HG02763 (cell line): ENCODE measurements at regions not wholly inside any gene's neighbourhood (a gene's known extent, or its start where the extent isn't known, plus 50 kb on each side); places are given as distances from the start of the nearest gene placed in this dataset.
"Not testable (repeated sequence)": the region's sequence is repeated elsewhere in the genome, so short reads cannot be mapped to it uniquely, and the experiment has no call there.

Experiments
- ATAC-seq: cut with Tn5 transposase; IDR thresholded peaks from one replicate; pipeline ENCODE4 v1.9.1; 2021; ENCODE audit warnings: mild to moderate bottlenecking, moderate library complexity; ENCODE audit not compliant: unreplicated experiment

DNA sequence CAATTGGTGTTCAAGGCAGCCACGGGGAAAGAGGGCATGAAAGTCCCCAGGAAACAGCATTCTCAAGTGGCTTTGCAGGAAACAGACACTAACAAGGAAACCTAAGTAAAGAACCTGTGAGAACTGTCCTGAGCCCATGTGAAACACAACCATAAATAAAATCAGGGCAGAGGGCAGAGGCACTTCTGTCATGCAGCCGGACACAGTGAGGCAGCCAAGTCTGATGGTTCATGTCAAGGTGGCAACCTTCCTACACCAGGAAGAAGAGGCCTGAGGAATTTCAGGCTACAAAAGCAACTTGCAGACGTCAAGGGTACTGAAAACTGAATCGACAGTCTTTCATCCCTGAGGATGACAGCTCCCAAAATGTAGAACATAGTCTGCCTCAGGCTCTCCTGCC is 458.2 kb upstream of the NPVF start:
- no peak for ATAC-seq

DNA sequence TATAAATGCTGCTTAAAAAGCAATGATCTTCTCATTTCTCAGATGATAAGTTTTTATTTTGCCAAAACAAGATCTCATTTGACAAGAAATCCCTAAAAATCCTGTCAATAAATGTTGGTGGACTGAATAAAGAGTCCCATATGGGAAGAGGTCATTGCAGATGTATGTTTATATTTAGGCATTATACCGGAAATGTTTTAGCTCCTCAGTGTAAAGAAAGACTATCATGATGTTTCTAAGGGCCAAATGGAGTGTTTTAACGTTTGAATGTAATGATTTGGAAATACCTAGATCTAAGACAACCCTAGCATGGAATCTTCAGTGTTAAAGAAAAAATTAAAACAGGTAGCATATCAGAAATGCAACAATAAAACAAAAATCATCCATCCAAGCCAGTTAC is 457.8 kb upstream of the NFE2L3 start:
- ATAC-seq: no peak

DNA sequence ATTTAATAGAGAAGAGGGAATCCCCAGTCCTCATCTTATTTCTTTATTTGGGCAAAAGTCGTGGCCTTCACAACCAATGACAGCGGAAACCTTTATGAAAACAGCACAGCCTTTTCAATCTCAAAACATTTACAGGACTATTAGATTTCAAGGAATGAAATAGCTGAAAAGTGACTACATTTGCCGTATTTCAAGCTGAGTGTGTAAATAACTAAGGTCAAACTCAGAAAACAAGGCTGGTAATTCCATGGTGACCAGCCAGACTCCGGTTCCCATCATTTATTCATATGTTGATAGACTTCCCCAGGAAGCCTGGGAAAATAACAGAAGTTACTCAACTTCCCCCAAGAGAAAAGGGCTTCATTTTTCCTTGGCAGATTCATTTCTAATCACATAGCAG is 457.3 kb upstream of the NFE2L3 start:
- ATAC-seq: no peak

DNA sequence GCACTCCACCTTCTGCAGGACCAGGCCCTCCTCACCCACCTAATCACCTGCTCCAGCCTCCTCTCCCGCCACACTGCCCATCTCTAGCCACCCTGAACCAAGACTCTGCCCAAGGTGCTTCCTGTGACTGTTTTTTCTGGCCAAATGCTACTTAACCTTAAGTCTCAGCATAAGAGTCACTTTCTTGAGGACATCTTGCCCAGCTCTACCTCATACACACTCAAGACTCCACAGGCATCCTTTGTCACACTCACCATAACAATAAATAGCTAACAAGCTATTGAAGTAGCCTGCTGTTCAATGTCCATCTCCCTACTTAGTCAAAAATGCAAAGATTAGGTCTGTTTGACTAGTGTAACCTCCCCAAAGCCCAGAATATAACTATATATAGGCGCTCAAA is 455.4 kb upstream of the NFE2L3 start:
- no peak for ATAC-seq

DNA sequence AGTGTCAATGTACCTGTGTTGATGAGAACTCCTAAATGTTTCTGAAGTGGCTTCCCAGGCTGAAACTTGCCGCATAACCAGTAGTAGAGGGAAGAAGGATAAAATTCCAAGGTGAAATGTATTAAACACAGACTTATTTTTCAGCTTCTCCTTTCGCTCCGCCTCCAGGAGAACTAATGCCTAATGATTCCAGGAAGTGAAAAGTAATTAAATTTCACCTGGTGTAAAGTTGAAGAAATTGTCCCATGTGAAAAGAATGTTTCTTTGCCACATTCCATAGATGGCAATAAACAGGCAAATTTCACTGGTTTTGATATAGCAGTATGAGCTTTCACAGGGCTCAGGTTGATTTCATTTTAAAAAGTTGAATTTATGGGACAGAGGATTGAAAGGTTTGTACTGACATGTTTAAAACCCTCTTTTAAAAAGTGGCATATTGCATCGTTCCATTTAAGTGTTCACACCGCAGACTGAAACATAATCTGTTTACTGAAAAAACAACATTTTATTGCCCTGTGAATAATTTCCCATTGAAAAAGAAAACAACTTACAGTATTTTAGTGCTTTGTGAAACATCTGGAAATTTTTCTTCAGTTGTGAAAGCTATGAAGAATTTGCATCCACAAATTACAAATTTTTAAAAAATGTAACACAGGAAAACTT is 453.4 kb upstream of the NFE2L3 start:
- ATAC-seq: no peak

DNA sequence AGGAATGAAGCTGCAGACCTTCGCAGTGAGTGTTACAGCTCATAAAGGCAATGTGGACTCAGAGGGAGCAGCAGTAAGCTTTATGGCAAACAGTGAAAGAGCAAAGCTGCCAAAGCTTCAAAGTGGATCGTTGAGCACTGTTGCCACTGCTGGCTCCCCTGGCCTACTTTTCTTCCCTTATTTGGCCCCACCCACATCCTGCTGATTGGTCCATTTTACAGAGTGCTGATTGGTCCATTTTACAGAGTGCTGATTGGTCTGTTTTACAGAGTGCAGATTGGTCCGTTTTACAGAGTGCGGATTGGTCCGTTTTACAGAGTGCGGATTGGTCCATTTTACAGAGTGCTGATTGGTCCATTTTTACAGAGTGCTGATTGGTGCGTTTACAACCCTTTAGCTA is 451.9 kb upstream of the NFE2L3 start:
- ATAC-seq: not testable (repeated sequence)

DNA sequence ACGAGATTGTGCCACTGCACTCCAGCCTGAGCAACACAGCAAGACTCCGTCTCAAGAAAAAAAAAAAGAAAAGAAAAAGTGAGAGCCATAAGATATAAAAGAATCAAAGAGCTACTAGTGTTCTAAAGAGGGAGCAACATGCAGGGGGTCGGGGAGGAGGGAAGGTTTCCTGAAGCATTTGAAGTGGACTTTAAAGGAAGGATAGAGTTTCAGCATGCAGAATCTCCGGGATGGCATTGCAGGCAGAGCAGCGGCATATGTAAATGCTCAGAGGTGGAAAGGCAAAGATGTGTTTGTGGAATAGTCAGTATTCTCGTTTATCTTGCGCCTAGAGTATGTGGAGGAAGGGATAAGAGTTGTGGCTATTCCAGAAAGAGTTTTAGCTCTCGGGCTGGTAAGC is 447.6 kb upstream of the NFE2L3 start:
- ATAC-seq: no peak

DNA sequence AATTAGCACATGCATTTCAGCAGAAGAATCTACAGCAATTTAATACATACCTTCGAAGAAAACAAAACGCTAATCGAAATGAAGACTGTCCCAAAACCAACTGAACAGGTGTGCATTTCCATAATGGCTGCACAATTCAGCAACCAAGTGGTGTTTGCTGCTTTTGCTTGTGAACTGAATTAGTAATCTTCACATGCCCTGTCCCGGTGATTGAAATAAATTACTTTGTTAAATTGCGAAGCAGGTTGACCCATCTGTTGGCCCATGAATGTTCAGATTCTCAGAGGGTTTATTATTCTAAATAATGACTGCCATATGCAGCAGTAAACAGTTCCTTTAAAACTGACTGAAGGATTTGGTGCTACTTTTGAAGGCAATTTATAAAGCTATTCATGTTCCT is 445.2 kb upstream of the NFE2L3 start:
- no peak for ATAC-seq

DNA sequence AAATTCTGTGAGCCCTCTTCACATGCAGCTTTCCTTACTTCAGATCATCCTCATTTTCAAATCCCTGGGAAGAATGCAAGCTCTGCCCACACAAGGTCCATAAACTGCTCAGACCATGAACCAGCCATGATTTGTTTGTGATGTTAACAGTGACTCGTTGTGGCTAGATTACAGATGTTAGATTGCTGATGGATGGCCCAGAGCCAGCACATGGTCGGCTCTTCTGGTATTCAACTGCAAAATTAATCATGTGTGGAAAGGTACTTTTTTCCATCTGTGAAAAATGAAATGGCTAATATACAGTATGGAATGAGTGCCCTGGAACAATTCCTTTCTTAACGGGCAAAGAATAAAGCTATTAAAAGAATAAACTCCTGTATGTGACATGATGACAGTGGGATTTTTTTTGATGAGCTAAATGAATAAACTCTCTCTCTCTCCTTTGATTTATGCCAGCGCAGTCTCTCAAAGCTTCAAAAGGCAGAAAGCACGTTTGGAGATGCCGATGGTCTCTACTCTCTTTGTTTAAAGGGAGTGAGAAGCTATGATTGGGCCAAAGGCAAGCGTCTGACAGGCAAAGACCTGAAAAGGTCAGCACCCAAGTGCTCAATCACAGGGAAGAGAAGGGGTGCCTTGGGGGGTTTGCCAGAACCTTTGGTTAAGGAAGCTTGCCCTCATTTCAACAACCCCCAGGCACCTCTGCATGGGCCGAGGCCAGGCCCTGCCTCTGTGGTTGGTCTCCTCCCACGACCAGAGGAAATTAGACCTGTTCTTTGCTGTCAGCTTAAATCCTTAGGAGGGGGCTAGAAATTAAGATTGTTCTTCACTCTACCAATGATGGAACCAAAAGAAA is 444.0 kb upstream of the NFE2L3 start:
- ATAC-seq: no peak

DNA sequence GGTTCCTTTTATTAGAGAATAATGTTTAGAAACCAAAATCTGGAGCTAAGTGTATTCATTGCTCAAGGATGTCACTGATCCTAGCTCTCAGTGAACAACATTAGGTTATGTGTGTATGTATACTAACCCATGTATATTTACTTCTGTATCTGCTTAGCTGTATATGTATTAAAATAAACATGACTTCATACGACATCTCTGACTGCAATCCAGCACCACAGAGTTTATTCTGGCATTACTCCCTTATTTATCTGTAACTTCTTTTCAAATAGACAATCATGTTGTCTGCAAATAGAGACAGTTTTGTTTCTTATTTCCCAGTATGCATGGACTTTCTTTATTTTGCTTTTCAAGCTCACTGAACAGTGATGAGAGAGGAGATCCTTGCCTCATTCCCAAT is 441.0 kb upstream of the NFE2L3 start:
- no peak for ATAC-seq

DNA sequence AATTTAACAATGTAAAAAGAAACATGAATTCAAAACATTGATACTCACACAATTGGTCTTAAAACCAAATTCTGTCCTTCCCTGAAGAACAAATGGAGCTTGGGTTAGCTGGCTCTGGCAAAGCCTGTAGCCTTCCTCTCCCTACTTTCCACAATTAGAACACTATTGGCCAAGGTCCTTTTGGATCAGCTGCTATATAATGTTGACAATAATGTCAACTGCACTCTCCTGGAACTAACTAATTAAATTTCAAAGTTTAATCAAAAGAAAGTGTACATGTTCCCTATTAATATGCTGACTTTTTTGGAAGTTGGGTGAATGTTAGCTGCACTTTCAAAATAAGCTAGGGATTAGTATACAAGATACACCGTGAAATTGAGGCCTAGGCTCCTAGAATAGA is 440.1 kb upstream of the NFE2L3 start:
- ATAC-seq: no peak

DNA sequence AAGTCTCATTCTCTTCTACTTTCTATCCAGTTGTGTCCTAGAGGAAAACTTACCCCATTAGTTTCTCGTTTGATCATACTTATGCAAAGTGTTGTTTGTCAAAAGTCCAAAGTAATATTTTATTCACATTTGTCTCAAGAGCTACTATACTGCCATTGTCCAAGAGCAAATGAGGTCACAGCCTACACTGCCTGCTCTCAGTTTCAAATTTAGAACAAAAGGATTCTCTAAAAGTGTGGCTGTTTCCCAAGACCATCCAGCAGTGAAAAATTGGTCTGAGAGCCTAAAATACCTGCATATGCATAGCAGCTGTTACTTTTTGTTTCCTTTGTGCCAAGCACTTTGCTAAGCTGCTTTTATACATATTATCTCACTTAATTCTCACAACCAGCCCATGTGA is 439.5 kb upstream of the NFE2L3 start:
- no peak for ATAC-seq

DNA sequence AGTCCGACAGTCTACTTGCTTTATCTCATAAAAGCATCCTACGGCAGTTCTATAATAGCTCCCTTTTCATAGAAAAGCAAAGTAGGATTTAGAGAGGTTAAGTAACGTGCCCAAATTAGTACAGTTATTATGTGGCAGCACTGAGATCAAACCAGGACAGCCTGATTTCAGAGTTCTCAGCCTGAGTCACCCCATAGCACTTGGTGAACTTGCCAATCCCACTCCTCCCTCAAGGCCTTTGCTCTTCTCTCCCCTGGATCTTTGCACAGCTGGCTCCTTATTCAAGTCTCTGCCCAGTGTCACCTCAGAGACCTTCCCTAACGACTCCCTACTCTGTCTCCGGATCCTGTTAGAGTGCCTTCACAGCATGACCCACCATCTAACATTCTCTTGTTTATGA is 438.0 kb upstream of the NFE2L3 start:
- ATAC-seq: no peak

DNA sequence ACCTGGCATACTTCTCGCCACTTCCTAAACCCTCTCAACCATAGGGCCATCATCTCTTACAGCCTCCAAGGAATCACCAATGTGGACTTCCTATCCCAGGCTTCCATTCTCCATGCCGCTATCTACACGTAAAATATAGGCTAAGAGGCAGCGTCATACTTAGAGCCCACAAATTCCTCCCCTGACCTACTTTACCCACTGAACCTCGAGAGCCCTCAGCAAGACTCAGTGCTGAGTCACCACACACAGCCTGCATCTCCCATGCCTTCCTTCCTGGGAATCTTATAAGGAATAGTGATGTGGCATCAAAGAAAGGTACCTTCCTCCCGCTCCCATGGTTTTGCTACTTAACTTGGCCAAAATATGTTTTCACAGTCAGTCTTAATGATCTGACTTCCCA is 435.6 kb upstream of the NFE2L3 start:
- ATAC-seq: no peak

DNA sequence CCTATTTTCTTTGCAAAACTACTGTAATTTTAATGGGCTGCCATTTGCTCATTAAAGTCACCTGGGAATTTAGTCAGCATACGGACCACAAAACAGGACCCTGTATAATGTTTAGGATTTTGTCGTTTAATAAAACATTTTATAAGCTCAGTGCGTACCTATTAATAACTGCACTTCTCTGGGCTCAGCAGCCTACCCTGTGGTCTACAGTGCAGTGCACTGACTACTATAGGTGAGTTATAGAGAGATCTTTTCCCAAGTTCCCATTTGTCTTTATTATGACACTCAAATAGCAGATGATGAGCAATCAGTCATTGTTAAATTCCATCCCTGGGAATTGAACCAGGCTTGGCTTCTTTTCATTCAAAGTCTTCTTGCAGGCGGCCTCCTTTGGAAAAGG is 433.4 kb upstream of the NFE2L3 start:
- no peak for ATAC-seq

DNA sequence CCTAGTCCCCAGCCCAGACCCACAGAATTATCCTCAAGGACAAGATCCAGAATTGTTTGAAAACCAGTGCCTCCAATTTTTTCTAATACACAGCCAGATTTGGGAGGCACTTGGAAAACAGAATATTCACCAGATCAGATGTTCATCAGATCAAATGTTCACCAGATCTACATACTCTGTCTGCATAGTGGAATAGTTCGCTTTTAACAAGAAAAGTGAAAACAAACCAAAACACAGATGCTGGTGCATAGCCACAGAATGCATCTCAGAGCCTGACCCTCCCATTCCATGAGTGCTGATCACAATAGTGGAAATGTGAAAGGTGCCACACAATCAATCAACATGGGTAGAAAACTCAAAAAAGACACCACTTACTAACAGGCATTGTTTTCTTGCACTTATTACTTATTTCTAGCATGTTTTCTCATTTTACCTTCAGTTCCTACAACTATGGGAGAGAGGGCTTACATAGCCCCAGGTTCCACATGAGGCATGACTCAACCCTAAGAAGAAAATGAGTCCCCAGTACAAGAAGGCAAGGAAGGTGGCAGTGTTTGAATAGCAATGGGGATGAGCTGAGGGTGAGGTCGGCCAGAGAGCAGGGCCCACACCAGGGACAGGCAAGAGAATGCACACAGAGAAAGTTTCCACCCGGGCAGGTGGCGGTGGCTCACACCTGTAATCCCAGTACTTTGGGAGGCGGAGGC is 432.7 kb upstream of the NFE2L3 start:
- ATAC-seq: no peak

DNA sequence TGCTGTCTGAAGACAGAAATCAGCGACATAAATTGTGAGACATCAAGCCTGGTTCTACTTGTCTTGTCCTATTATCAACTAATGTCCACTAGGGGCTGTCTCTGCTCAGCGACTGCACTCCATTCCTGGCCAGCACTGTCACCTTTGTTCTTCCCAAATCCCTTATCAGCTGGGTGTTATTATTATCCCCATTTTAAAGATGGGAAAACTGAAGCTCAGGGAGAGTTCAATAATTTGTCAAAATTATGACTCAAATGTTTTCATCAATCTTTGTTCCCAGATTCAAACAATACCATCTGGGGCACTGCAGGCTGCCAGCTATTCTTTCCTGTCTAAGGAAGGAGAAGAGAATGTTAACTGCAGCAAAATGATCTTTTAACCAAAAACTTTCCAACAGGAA is 431.6 kb upstream of the NFE2L3 start:
- no peak for ATAC-seq

DNA sequence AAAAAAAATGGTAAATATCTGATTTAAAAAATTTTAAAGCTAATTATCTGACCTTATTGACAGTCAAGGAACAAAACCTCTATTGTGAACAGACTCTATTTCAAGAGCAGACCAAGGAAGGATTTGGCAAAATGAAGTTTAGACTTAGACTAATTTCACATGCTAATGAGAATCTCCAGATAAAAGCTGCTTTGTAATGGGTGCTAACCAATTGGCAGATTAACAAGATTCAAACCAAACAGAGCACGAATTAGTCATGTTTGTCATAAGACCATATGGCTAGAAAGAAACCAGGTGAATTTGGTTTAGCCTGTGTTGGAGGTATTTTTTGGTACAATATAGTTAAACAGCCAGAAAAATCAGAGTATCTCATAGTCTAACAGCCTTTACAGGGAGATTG is 429.1 kb upstream of the NFE2L3 start:
- no peak for ATAC-seq

DNA sequence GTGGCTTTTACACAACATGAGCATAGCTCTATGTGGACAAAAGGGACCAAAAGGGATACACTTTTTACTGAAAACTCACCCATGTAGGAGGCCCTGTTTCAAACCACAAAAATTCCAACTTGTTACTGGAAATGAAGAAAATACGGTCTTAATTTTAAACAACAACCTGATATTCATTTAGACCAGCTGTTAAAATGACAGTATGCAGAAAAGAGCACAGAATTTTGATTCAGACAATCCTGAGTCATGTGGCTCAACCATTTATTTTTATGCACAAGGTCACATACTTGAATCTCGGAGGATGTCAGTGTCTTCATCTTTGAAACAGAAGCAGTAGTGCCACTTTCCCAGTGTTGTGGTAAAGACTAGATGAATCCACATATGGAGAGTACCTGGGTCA is 426.5 kb upstream of the NFE2L3 start:
- no peak for ATAC-seq

DNA sequence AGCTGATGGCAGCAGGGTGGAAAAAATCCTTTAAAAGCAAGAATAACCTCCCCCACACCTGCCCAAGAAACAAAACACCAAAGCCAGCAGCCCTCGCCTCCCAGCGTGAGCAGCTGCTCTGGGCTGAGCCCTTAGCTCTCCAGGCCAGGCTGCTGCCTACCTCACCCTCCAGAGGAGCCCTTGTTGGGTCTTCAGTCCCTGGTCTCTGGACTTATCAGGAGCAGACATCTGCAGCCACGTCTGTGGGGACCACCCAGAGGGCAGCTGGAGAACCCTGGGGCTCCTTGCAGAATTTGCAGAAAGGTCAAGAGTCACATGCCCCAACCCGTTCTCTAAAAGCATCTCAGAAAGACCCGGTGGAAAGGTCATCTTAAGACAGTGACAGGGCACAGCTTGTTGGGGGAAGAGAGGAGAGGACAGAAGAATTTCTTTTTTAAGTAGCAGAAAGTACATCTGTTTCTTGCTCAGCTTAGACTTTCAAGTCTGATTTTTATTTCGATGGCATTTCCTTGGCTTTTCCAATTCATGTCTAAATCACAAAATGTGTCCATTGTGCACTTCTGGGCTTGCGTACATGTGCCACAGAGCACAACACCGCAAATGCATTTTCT is 425.7 kb upstream of the NFE2L3 start:
- no peak for ATAC-seq

DNA sequence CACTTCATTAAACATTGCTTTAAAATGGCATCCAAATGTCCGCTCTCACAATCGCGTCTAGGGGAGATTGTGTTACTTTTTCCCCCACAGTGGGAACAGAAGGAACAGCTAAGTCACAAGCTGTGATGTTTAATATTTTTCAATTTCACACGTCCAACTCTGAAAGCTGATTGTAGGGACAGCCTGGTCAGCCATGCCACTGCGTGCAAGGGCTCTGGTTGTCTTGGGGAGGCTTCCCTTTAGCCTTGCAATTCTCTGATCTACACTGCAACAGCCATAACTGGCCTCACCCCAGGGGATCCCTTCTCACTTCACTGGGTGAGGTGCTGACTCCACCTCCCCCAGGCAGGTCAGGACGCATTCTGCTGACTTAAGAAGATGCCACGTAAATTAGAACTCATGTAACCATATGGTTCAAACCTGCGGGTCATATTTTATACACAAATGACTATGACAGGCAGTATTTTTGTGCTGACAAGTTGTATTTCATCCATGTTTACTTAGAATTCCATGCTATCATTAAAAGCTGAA is 425.2 kb upstream of the NFE2L3 start:
- ATAC-seq: no peak
